Activated CD8-positive, alpha-beta memory T cell treated with anti-CD3 and anti-CD28 coated beads for 1 hour (primary cell): ENCODE measurements at regions not wholly inside any gene's neighbourhood (a gene's known extent, or its start where the extent isn't known, plus 50 kb on each side); places are given as distances from the start of the nearest gene placed in this dataset.
"Not testable (repeated sequence)": the region's sequence is repeated elsewhere in the genome, so short reads cannot be mapped to it uniquely, and the experiment has no call there.

Source experiments
- DNase-seq, 2 donors: peaks; one replicate each; pipeline ENCODE4 v3.0.0-alpha.2; 2020; ENCODE audit warnings: low read depth in 1 of 2; ENCODE audit errors: extremely low read depth in 1 of 2

- DNase-seq: no peak
Measured at GRCh38 chr15:89024418-89024817, 63.8 kb upstream of the ABHD2 start.

GRCh38 chr15:89026167-89026566 is 62.1 kb upstream of the ABHD2 start:
- DNase-seq: no peak

- no peak for DNase-seq
Measured at GRCh38 chr15:89028036-89028435, 60.2 kb upstream of the ABHD2 start.

GRCh38 chr15:89030311-89030710 is 57.9 kb upstream of the ABHD2 start:
- no peak for DNase-seq

GRCh38 chr15:89031637-89032285 is 56.5 kb upstream of the ABHD2 start:
- not testable (repeated sequence) for DNase-seq

DNA sequence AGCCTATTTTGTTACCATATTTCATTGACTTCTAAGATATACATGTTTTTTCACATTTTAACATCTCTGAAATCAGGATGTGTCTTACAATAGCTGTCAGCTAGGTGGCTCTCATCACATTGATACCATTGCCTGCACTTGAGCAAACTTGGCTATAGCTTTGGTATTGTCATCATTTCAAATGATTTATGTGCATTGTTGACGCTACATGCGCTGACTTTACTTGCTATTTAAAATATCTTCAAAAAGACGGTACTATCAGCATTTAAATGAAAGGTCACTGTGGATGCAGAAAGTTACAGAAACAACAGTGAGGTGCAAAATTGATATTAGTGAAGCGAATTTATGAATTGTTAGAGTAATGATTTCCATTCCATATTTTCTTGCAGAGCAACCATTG is 54.0 kb upstream of the ABHD2 start:
- DNase-seq: no peak

DNA sequence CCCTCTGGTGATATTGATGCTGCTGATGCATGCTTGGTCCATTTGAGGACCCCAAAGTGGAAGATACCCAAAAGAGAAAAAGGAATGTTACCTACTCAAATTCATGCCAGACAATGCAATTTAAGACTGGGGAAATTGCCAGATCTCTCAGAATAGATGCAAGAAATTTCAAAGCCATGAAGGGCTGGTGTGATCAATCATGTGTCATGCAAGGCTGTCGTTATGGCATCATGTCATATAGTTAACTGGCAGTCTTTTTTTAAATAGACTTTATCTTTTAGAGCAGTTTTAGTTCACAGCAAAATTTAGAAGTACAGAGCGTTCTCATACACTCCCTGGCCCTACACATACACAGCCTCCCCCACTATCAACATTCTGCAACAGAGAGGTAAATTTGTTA is 53.1 kb upstream of the ABHD2 start:
- DNase-seq: no peak

DNA sequence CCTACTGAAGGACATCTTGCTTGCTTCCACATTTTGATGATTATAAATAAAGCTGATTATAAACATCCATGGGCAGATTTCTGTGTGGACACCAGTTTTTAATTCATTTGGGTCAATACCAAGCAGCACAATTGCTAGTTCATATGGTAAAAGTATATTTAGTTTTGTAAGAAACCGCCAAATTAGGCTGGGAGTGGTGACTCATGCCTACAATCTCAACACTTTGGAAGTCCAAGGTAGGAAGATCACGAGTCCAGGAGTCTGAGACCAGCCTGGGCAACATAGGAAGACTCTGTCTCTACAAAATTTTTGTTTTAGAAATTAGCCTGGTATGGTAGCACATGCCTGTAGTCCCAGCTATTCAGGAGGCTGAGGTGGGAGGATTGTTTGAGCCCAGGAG is 52.6 kb upstream of the ABHD2 start:
- DNase-seq: no peak

GRCh38 chr15:89038146-89038545 is 50.1 kb upstream of the ABHD2 start:
- no peak for DNase-seq
